HCT116 (cell line): ENCODE measurements at regions not wholly inside any gene's neighbourhood (a gene's known extent, or its start where the extent isn't known, plus 50 kb on each side); places are given as distances from the start of the nearest gene placed in this dataset.

Experiments
- CTCF ChIP-seq, 3 experiments: fragments of 200-600 bp in 1 of 3; sonication (generic) in 1 of 3; IDR thresholded peaks in 2 of 3; conservative IDR thresholded peaks in 1 of 3; 2 replicates each; pipeline ENCODE4 v1.5.1; 2012 to 2017; ENCODE audit warnings: low read depth in 2 of 3, low read length in 2 of 3, antibody characterized with exemption in 1 of 3, borderline replicate concordance in 1 of 3, control low read depth in 1 of 3, mild to moderate bottlenecking in 1 of 3, mixed read lengths in 1 of 3, mixed run types in 1 of 3, moderate library complexity in 1 of 3; ENCODE audit not compliant: insufficient read depth in 1 of 3
- EZH2 ChIP-seq: fragments of 200-600 bp; sonication (generic); IDR thresholded peaks from 2 replicates; pipeline ENCODE4 v1.6.1; 2017; ENCODE audit warnings: antibody characterized with exemption, mixed run types
- MAX ChIP-seq: IDR thresholded peaks from 2 replicates; pipeline ENCODE4 v1.6.1; 2012
- POLR2A ChIP-seq: IDR thresholded peaks from 2 replicates; pipeline ENCODE4 v1.7.0; 2011; ENCODE audit warnings: borderline replicate concordance; ENCODE audit not compliant: insufficient read depth, insufficient read length; ENCODE audit errors: extremely low read depth
- POLR2AphosphoS5 ChIP-seq: IDR thresholded peaks from 2 replicates; pipeline ENCODE4 v1.6.1; 2011; ENCODE audit warnings: mild to moderate bottlenecking, low read depth, low read length, moderate library complexity
- RAD21 ChIP-seq: IDR thresholded peaks from 2 replicates; pipeline ENCODE4 v1.6.1; 2012; ENCODE audit warnings: low read depth, mild to moderate bottlenecking
- REST ChIP-seq: IDR thresholded peaks from 2 replicates; pipeline ENCODE4 v1.6.1; 2012; ENCODE audit warnings: low read depth
- SIN3A ChIP-seq: IDR thresholded peaks from 2 replicates; pipeline ENCODE4 v1.6.1; 2012; ENCODE audit warnings: low read depth
- ZBTB33 ChIP-seq: IDR thresholded peaks from 2 replicates; pipeline ENCODE4 v1.6.1; 2011; ENCODE audit warnings: mild to moderate bottlenecking, low read length, moderate library complexity; ENCODE audit not compliant: insufficient replicate concordance; ENCODE audit errors: extremely low read depth
- ZNF274 ChIP-seq: fragments of 200-500 bp; sonication (Bioruptor generic); IDR thresholded peaks from 2 replicates; pipeline ENCODE4 v1.6.1; 2014; ENCODE audit warnings: mild to moderate bottlenecking, low read depth, low read length, inconsistent platforms

GRCh38 chr5:117054141-117054540, 479.5 kb upstream of the SEMA6A start:
- TF ChIP-seq POLR2AphosphoS5, result no peak
- TF ChIP-seq CTCF (IDR thresholded peaks at IDR 0.05 in 2 of 3, conservative IDR thresholded peaks at IDR 0.05 in 1 of 3; ENCODE audit: borderline replicate concordance in 1 of 3, insufficient read depth in 1 of 3, low read depth in 2 of 3, low read length in 2 of 3), result no peak
- no peak for TF ChIP-seq REST
- no peak for TF ChIP-seq RAD21
- TF ChIP-seq ZNF274, result no peak
- TF ChIP-seq MAX, result no peak
- TF ChIP-seq POLR2A, result no peak
- no peak for TF ChIP-seq EZH2
- no peak for TF ChIP-seq SIN3A
- no peak for TF ChIP-seq ZBTB33
